Aorta (tissue), 5 donors: ENCODE measurements at regions not wholly inside any gene's neighbourhood (a gene's known extent, or its start where the extent isn't known, plus 50 kb on each side); places are given as distances from the start of the nearest gene placed in this dataset.
"Not testable (repeated sequence)": the region's sequence is repeated elsewhere in the genome, so short reads cannot be mapped to it uniquely, and the experiment has no call there.

Experiments
- ATAC-seq: fragments of 200-7000 bp; cut with Tn5 transposase; one replicate; pipeline ENCODE4 v1.9.1; 2022; ENCODE audit warnings: moderate library complexity; ENCODE audit not compliant: low FRiP score
- DNase-seq, 2 donors: peaks; one replicate each; pipeline ENCODE4 v3.0.0-alpha.2; 2020
- H3K27ac ChIP-seq, 2 donors: one replicate each; pipeline ENCODE4 v1.5.1; 2013; ENCODE audit warnings: low read length in 2 of 2, mild to moderate bottlenecking in 2 of 2, moderate library complexity in 2 of 2, control low read depth in 1 of 2, inconsistent platforms in 1 of 2, low read depth in 1 of 2
- H3K27me3 ChIP-seq, 2 donors: one replicate each; pipeline ENCODE4 v1.6.1; 2013; ENCODE audit warnings: control low read depth in 1 of 2, low read length in 1 of 2, mild to moderate bottlenecking in 1 of 2, moderate library complexity in 1 of 2; ENCODE audit not compliant: insufficient read depth in 2 of 2, control insufficient read depth in 1 of 2
- H3K36me3 ChIP-seq, 2 donors: one replicate each; pipeline ENCODE4 v1.6.1; 2013; ENCODE audit warnings: control low read depth in 1 of 2, low read length in 1 of 2, mild to moderate bottlenecking in 1 of 2; ENCODE audit not compliant: insufficient read depth in 2 of 2, control insufficient read depth in 1 of 2
- H3K4me1 ChIP-seq, 2 donors: one replicate each; pipeline ENCODE4 v1.6.1; 2013; ENCODE audit warnings: low read length in 2 of 2, control low read depth in 1 of 2, mild to moderate bottlenecking in 1 of 2, moderate library complexity in 1 of 2; ENCODE audit not compliant: insufficient read depth in 2 of 2, control insufficient read depth in 1 of 2
- H3K4me3 ChIP-seq, 2 donors: one replicate each; pipeline ENCODE4 v1.5.1; 2013; ENCODE audit warnings: low read length in 2 of 2, control low read depth in 1 of 2, mild to moderate bottlenecking in 1 of 2
- H3K9me3 ChIP-seq: one replicate; pipeline ENCODE4 v1.6.1; 2013; ENCODE audit warnings: mild to moderate bottlenecking, low read length; ENCODE audit not compliant: control insufficient read depth
- WGBS, 2 donors: extraction: QIAGEN DNeasy Blood & Tissue Kit; methylation state at CpG; one replicate each; pipeline ENCODE4 v1.1.7; 2013; 5-methylcytosine and 5-hydroxymethylcytosine counted together
- intact Hi-C, 2 donors: fragments of 100-400 bp; cut with DNase I; formaldehyde crosslinking; loops; one replicate each; pipeline versions ENCODE4 v1.14.2 to v1.15.0; 2022
- donor health status: healthy with polysubstance abuse.
- donor health status: Bipolar disorder and iron deficiency.
- donor health status: DM: no; HTN: no; CAD: no.
- donor health status: DM: no; HTN: no; CAD: no.
- donor health status: DM: yes; HTN: yes; CAD: no.

DNA sequence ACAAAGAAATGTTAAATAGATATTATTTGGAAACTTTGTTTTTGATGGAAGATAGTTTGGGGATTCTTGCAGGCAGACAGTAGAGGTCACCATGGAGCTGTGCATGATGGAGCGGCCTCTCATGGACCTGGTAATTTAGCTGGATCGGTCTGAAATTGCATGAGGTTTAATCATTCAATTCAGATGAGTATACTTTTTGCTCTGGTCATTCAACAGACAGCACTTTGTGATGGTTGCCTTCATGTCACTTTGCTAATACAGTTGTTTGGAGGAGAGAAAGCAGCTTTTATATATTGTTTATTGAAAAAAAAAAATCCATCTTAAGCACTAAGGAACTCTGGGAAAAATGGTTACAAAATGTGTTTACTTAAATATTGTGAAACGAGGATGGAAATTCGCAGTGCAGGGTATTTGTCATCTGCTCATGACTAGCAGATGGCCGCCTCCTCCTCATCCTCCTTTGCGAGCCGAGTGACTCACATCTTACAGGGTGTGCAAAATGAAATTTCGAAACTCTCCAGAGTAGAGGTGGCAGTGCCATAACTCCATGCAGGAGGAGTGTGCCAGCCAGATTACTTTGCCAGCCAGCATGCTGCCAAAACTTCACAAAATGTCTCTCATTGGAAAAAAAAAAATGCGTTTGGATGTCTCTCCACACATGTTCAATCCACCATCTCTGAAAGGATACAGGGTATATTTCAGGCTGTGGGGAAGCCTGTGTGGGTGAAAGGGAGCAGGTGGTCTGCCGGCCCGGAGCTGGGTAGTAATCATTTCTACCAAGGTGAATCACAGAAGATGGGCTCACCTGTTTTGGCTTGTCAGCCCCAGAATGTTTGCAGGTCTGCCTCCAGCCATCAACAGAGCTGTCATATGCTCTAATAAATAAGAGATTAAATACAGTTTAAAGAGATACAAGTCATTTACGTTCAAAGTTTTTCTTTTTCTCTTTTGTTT, 314.9 kb upstream of the DIPK2B start:
- ATAC-seq: peak; percentile 79
- intact Hi-C loops: loop anchor here in 1 of 2 donors (10.0 kb wide), 1 partner anchor 201 kb away; no protein-coding TSS in a partner anchor
- Histone ChIP-seq H3K36me3 (no peaks in the 10 kb centered on the region), H3K9me3 (no peaks in the 10 kb centered on the region), H3K4me1 (peaks cover 0 to 1% of the 10 kb centered on the region in 2 donors), H3K4me3 (no peak overlapping the region), H3K27ac (no peak overlapping the region), H3K27me3 (no peaks in the 10 kb centered on the region)
- 18 to 38% methylated on average over 12 of the region's 12 CpGs for WGBS, 2 donors
- peak; percentile 73 to 82 for DNase-seq

- WGBS, 2 donors: 65 to 81% methylated on average over 3 of the region's 3 CpGs
- Histone ChIP-seq H3K36me3 (no peaks in the 10 kb centered on the region), H3K4me1 (peaks cover 0 to 1% of the 10 kb centered on the region in 2 donors), H3K4me3 (no peak overlapping the region), H3K27ac (no peak overlapping the region), H3K27me3 (no peaks in the 10 kb centered on the region), H3K9me3 (no peaks in the 10 kb centered on the region)
- ATAC-seq (no peak), DNase-seq (no peak)
- intact Hi-C loops: loop anchor here in 1 of 2 donors (10.0 kb wide), 1 partner anchor 198 kb away; no protein-coding TSS in a partner anchor
Measured at GRCh38 chrX:45513042-45513441, 312.4 kb upstream of the DIPK2B start.

- Histone ChIP-seq H3K27ac (no peak overlapping the region), H3K4me1 (peaks cover 0 to 3% of the 10 kb centered on the region in 2 donors), H3K9me3 (no peaks in the 10 kb centered on the region), H3K4me3 (no peak overlapping the region), H3K27me3 (no peaks in the 10 kb centered on the region), H3K36me3 (no peaks in the 10 kb centered on the region)
- intact Hi-C loops: loop anchor here in 1 of 2 donors (10.0 kb wide), 1 partner anchor 184 kb away; no protein-coding TSS in a partner anchor
- ATAC-seq (no peak), DNase-seq (no peak)
- 82 to 87% methylated on average over 2 of the region's 2 CpGs for WGBS, 2 donors
Measured at GRCh38 chrX:45508454-45508853, 307.8 kb upstream of the DIPK2B start.

DNA sequence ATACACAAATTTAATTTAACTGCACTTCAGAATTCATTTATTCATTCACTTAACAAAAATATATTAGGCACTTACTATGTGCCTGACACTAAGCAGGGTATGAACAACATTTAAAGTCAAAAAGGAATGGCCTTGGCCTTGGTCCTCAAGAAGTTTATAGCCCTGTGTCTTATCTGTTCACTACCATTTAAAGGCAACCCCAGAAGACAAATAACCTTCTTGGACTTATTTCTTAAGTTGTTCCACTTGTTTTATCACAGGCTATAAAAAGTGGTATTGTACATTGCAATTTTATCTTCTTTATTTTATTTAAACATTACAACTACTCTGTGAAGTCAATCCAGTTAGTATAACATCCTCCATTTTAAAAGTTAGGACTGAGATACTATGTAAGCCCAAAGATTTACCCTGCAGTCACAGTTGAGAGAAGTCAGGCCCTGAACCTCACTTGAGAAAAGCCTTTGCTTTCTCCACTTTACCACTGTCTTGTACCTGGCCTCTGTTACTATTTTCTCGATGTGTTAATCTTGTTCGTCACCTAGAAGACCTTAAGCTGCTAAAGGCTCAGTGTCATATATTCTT, 305.6 kb upstream of the DIPK2B start:
- Histone ChIP-seq H3K27ac (no peak overlapping the region), H3K4me3 (no peak overlapping the region), H3K27me3 (no peaks in the 10 kb centered on the region), H3K36me3 (no peaks in the 10 kb centered on the region), H3K9me3 (no peaks in the 10 kb centered on the region), H3K4me1 (peaks cover 0 to 3% of the 10 kb centered on the region in 2 donors)
- 90% methylated on average over 2 of the region's 2 CpGs for WGBS, 2 donors
- DNase-seq (no peak), ATAC-seq (peak; percentile 34)
- intact Hi-C loops: loop anchor here in 1 of 2 donors (10.0 kb wide), 1 partner anchor 181 kb away; no protein-coding TSS in a partner anchor

DNA sequence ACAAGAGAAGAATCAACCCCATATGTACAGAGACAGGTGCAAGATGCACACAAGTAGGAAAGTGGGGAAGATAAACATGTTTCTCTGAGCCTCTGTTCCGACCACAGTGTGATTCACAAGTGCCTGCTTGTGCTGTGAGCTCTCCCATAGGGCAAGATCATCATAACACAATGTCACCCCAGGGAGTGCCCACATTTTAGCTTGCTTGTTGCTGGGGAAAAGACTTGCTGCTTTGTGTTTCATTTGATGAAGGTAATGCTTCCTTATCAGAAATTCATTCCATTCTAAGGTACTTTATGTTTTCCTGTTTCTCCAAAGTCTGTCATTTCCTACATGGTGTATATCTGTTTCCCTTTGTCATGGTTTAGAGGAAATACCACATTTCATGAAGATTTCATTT, 304.5 kb upstream of the DIPK2B start:
- Histone ChIP-seq H3K36me3 (no peaks in the 10 kb centered on the region), H3K27me3 (no peaks in the 10 kb centered on the region), H3K9me3 (no peaks in the 10 kb centered on the region), H3K4me1 (peaks cover 0 to 3% of the 10 kb centered on the region in 2 donors), H3K4me3 (no peak overlapping the region), H3K27ac (no peak overlapping the region)
- WGBS, 2 donors: 0 to 17% methylated on average over 1 of the region's 1 CpG
- intact Hi-C loops: loop anchor here in 1 of 2 donors (10.0 kb wide), 1 partner anchor 180 kb away; no protein-coding TSS in a partner anchor
- DNase-seq: no peak
- ATAC-seq: no peak

DNA sequence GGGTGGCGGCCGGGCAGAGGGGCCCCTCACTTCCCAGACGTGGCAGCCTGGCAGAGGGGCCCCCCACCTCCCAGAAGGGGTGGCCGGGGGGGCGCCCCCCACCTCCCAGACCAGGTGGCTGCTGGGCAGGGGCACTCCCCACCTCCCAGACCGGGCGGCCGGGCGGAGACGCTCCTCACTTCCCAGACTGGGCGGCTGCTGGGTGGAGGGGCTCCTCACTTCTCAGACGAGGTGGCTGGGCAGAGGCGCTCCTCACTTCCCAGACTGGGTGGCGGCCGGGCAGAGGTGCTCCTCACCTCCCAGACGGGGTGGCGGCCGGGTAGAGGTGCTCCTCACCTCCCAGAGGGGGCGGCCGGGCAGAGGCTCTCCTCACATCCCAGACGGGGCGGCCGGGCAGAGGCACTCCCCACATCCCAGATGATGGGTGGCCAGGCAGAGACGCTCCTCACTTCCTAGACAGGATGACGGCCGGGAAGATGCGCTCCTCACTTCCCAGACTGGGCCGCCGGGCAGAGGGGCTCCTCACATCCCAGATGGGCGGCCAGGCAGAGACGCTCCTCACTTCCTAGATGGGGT, 303.2 kb upstream of the DIPK2B start:
- H3K27me3 ChIP-seq, H3K4me1 ChIP-seq, DNase-seq, H3K27ac ChIP-seq, H3K36me3 ChIP-seq, H3K9me3 ChIP-seq, H3K4me3 ChIP-seq, ATAC-seq: not testable (repeated sequence)
- 90 to 94% methylated on average over 30 to 31 of the region's 31 CpGs for WGBS, 2 donors
- intact Hi-C loops: loop anchor here in 1 of 2 donors (10.0 kb wide), 1 partner anchor 179 kb away; no protein-coding TSS in a partner anchor

GRCh38 chrX:45502396-45502795, 301.7 kb upstream of the DIPK2B start:
- no peak for DNase-seq
- WGBS, 2 donors: 81 to 95% methylated on average over 2 of the region's 2 CpGs
- intact Hi-C loops: loop anchor here in 1 of 2 donors (10.0 kb wide), 1 partner anchor 178 kb away; no protein-coding TSS in a partner anchor

DNA sequence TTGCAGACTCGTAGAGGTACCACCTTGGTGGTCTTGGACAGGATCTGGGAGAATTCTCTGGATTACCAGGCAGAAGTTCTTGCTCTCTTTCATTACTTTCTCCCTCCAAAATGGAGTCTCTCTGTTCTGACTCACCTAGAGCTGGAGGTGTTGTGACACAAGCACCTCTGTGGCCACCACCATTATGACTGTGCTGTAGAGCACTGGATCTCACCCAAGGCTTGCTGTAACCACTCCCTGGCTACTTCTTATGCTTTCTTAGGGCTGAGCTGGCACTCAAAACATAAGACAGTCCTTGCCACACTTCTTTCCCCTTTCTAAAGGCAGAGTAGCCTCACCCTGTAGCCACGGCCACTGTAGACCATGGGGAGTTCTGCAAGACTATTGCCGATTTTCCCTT, 296.6 kb upstream of the DIPK2B start:
- Histone ChIP-seq H3K4me1 (no peaks in the 10 kb centered on the region), H3K27me3 (no peaks in the 10 kb centered on the region), H3K27ac (no peak overlapping the region), H3K4me3 (no peak overlapping the region), H3K36me3 (no peaks in the 10 kb centered on the region), H3K9me3 (no peaks in the 10 kb centered on the region)
- no peak for ATAC-seq
- no peak for DNase-seq
- 83 to 87% methylated on average over 3 of the region's 3 CpGs for WGBS, 2 donors
- intact Hi-C loops: no loop called here

More at GRCh38 chrX:45502396-45502795, 301.7 kb upstream of the DIPK2B start:
- Histone ChIP-seq H3K27me3 (no peaks in the 10 kb centered on the region), H3K27ac (no peak overlapping the region), H3K4me1 (peaks cover 0 to 3% of the 10 kb centered on the region in 2 donors), H3K4me3 (no peak overlapping the region), H3K9me3 (no peaks in the 10 kb centered on the region), H3K36me3 (no peaks in the 10 kb centered on the region)
- ATAC-seq: no peak
